IPS-NIHi7 (cell line): ENCODE measurements at regions not wholly inside any gene's neighbourhood (a gene's known extent, or its start where the extent isn't known, plus 50 kb on each side); places are given as distances from the start of the nearest gene placed in this dataset.

Source experiments
- DNase-seq: peaks from one replicate; pipeline ENCODE4 v3.0.0; 2012; ENCODE audit warnings: mixed read lengths; ENCODE audit errors: extremely low spot score

DNA sequence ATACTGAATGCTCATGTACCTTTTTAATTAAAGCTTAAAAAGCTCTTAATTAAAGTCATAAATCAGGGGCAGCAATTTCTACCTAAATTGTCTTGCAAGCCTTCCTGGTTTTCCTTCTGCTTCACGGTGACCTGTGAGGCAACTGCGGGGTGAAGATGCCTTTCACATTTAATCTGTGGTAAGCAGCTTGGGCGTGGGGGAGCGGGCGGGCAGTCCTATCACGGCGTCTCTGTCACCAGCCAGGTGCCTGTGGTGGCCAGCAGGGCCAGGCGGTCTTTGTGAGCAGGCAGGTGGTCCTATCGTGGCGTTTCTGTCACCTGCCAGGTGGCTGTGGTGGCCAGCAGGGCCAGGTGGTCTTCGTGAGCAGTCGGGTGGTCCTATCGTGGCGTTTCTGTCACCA lies 269.2 kb upstream of the PPP2R2D start:
- DNase-seq, result no peak

DNA sequence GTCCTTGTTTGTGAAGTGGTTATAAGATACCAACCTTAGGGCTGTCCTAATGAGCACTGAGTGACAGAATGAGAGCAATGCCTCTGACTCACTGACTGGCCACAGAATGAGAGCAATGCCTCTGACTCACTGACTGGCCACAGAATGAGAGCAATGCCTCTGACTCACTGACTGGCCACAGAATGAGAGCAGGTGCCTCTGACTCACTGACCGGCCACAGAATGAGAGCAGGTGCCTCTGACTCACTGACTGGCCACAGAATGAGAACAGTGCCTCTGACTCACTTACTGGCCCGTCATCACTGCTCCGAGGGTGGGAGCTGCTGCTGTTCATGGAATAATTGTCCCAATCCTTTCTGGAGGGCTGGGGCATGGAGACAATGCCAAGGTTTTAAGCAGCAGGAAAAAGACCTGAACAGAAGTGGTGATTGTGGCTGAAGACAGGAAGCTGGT lies 265.2 kb upstream of the PPP2R2D start:
- no peak for DNase-seq

DNA sequence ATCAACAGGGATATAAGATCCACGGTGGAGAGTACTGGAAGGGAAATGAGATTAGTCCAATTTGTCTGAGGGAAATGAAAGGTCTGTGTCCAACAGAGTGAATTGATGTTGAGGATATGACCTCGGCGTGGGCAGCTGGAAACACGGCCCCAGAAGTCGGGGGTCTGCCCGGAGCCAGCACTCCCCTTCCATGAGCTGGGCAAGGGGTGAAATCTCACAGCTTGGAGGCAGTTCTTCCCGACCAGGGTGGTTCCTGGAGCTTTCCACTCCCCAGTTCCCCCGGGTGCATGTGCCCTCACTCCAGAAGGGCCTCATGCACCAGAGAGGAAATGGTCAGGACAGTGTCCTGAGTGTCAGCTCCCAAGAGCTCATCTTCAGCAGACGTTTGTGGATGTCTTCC lies 264.7 kb upstream of the PPP2R2D start:
- DNase-seq, result no peak

DNA sequence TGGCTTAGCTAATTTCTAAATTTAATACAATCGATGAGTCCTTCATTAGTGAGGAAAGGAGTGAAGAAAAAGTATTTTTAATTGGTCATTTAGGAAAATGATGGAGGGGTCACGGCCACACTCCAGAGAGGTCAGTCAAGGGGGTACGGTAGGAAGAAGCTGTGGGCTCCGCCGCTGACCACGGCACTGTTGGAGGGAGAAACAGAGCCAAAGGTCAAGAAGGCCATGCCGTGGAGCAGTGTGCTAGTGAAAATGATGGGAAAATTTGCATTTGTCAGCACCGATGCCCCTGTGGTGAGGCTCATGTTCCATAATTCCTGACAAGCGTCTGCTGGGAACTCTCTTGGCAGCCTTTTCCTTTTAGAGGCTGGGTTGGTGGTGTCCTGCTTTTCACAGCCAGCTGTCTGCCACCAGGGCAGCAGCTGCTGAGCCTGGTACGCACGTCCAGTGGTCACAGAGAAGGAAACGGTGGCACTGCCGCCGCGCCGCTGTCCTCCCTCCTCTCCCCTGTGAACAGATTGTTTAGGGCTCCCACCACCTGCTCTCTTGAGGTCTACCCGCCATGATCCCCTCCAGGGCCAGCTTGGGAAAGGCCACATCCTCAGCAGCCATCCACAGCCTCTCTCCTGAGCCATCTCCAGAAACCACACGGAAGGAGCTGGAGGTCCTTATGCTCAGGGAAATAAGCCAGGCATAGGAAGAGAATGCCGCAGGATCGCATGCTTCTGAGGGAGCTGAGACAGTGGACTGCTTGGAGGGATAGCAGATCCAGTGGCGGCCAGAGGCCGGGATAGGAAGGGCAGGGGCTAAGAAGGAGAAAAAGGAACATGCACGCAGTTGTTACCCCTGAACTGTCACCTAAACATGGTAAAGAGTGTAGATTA lies 263.7 kb upstream of the PPP2R2D start:
- no peak for DNase-seq

DNA sequence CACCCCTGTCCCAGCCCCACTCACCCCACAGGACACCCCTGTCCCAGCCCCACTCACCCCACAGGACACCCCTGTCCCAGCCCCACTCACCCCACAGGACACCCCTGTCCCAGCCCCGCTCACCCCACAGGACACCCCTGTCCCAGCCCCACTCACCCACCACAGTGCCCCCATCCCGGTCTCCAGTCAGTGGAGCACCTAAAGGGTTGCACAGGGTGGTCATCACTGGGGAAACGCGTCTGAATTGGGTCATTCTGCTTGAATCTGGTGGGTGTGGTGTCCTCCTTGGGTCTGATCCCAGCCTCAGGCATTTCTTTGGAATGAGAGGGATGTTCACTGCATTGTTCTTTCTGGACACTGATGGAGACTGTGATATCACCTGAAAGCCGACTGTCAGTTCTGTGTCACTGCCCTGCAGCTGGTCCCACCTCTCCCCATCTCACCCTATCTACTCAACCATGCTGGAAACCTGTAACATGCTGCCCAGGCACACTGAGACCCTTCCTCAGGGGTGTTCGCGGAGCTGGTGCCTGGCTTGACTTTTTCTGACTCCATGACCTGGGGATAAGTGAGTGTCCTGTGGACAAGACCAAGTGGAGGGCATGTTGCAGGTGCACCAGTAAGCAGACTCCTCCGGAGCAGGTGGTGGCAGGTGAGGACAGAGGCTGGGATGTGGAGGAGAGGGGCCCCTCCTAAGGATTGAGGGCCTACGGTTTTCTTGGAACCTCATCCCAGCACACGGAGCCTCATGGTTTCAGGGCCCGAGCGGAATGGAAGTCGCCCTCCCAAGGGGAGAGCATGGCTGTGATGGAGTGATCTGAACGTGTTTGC lies 262.5 kb upstream of the PPP2R2D start:
- no peak for DNase-seq

DNA sequence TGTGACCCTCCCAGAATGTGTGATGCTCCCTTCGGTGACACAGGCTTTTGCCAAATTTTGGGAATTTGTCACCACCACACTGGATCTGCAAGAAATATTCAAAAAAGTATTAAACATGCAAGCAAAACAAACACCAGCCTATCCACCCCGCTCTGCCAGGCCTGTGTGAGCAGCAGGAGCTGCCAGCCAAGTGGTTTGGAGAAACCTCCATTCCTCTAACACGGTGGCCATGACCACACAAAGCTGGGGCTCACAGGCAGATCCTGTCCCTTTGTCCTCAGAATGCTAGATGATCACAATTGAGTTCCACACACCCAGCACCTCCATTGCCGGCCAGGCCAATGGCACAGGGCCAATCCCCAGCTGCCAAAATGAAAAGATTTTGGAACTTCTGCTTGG lies 261.9 kb upstream of the PPP2R2D start:
- DNase-seq, result no peak

DNA sequence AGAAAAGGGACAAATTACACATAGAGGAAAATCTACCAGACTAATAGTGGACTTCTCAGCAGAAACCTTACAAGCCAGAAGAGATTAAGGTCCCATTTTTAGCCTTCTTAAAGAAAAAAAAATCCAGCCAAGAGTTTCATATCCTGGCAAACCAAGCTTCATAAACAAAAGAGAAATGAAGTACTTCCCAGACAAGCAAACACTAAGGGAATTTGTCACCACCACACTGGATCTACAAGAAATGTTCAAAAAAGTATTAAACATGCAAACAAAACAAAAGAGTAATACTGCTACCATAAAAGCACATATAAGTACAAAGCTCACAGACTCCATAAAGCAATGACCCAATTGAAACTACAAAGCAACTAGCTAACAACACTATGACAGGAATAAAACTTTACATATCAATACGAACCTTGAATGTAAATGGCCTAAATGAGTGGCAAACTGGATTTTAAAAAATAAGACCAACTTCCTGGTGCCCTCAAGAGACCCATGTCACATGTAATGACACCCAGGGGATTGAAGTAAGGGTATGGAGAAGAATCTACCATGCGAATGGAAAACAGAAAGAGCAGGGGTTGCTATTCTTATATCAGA lies 260.7 kb upstream of the PPP2R2D start:
- no peak for DNase-seq

DNA sequence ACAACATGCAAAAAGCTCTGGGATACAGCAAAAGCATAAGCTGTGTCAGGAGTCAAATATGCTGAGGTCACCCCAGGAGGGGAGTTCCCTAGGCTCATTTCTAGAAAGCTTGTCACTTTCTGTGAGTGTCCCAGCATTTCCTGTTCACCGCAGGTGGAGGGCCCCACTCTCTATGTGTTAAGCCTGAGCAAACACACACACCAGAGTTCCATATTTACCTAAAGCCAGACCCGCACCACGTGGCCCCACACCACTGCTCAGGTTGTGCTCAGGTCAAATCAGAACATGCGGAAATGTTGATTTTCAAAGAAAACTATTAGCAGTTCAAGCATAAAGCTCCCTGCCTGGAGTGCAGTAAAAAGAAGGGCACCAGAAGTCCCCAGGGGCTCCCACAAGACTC lies 259.6 kb upstream of the PPP2R2D start:
- no peak for DNase-seq

DNA sequence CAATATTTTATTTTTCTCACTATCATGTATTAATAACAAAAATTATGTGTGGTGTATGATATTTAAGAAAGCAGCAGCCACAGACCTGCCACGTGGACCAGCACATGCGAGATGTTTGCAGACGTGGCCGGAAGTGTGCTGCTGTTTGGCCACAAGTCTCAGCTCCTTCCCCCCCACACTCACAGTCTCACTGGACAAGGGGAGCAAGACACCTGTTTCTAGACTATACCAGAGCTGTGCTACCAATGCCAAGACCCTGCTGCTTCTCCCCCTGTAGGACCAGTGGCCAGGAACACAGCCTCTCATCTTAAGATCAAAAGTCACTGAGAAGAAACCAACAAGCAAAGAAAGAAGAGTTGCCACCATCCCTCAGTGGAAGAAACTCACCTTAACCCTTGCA lies 258.9 kb upstream of the PPP2R2D start:
- DNase-seq, result no peak

DNA sequence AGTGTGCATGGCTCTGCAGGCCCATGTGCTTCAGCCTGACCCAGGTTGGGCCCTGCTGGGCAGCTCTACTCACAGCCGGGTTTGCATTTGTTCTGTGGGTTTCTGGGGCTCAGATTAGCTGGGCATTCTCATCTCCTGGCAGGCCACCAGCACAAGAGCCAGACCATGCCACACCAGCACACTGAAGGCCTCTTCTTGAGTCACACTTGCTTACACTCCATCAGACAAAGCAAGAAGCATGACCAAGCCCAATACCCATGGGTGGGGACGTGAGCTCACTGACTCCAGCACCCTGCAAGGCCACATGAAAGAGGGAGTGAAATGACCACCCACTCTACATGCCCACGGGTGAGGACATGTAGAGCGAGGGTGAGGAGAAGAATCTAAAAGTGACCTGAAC lies 257.8 kb upstream of the PPP2R2D start:
- DNase-seq, result no peak

DNA sequence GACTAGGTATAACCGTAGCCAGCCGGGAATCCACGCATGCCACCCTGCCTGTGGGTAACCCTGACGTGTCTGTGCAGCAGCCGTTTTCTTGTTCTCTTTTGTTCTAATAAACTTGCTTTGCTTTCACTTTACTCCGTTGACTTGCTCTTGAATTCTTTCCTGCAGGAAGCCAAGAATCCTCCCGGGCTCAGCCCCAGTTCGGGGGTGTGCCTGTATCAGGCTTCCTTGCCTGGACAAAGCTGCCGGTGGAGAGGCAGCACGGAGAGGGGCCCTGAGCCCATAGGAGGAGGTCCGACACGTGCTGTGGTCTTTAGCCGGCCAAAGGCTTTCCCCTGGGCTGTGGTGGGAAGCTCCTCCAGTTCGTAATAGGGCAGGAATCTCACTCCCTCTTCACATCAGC lies 256.5 kb upstream of the PPP2R2D start:
- DNase-seq, result no peak

DNA sequence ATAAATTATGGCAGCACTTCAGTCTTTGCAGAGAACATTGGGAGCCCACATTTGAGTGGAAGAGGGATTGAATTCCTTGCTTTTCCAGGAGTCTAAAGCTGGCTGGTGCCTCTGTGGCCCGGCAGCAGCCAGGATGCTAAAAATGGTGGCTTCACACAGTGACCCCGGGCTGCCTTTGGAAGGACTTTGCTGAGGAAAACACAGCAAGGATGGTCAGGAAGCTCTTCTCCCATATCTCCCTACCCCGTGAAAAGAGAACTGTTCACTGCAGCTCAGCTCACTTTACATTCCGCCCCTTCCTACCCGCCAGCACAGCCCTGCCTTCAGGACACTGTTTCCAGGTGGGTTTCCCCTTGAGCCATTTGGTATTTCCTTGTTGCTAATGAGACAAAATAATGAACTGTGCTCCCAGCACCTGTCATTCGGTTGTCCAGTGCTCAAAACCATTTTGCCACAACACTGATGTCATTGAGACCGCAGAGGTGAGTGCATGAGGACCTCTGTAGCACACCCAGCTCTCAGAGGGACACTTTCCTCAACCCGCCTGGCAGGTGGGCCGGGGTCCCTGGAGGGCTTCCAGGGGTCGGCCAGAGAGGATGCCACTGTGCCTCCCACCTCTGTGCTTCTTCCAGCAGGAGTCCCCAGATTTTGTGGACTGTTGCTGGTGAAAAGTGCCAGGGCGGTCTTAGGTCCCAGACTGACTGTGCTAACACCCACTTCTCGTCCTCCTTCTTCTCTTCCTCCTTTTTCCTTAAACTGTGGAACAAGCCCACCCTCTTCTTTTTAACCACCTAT lies 255.7 kb upstream of the PPP2R2D start:
- no peak for DNase-seq

DNA sequence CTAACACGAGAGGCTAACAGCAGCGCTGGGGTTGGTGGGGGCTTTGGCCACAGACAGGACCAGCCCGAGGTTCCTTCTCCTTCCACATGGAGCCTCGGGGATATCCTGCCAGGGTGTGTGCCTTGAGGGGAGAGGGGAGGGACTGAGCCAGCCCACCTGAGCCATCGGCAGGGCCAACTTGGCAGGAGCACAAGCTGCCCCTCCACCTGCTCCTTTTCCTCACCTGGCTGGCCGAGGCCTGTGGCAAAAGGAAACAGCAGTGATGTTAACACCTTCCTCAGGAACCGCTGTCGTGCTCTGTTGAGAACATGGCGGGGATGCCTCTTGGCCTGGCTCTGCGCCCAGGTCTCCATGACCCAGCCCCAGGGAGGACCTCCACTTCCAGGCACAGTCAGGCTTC lies 255.1 kb upstream of the PPP2R2D start:
- no peak for DNase-seq

DNA sequence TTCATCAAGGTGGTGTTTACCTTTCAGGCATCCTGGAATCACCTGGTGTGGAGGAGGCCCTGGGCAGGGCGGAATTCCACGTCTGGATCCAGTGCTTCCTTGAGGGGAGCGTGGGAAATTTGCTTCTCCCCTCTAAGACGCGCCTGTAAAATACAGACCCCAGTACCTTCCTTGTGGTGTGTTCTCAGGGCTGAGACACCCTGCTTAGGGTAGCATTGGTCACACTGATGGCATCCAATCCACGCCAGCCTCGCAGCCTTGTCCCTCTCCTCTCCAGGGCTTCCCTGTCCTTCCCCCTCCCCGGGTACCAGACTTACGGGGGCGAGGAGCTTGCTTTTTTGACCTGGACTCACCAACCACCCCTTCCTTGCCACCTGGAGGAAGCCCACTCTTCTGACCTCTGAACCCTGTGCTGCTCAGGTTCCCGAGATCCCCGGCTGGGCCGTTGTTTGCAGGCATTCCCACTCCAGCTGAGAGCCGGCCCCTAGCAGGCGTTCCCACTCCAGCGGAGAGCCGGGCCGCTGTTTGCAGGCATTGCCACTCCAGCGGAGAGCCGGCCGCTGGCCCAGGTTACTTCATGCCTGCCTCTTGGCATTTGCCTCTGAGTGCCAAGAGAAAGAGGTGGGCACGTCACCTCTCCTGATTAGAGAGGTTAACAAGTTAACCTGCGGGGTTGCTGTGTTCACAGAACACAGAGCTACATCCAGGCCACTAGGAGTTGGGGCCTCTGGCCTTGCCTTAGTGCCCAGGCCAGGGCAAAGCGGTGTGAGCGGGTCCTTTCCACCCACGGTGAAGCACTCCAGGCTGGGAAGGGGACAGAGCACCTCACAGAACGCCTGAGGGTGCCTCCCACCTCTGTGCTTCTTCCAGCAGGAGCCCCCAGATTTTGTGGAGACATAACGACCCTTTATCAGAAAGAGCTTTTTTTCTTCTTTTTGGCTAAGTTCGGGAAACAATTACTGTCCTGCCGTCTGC lies 254.0 kb upstream of the PPP2R2D start:
- no peak for DNase-seq

DNA sequence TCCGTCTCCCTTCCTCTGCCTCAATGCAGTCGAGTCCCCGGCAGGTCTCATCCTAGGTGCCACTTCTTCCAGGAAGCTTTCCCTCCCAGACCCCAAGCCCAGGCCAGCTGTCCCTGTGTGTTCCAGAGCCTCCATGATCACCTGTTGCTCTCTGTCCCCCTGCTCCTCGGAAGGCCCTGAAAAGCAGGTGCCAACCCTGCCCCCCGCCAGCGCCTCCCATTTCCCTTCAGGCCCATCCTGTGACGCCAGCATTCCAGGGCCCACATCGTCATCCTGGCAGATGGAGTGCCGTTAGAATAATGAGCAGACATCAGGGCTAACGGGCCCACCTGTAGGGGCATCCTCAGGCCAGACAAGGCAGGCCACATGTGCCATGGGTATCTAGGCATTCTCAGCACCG lies 253.0 kb upstream of the PPP2R2D start:
- DNase-seq, result no peak

DNA sequence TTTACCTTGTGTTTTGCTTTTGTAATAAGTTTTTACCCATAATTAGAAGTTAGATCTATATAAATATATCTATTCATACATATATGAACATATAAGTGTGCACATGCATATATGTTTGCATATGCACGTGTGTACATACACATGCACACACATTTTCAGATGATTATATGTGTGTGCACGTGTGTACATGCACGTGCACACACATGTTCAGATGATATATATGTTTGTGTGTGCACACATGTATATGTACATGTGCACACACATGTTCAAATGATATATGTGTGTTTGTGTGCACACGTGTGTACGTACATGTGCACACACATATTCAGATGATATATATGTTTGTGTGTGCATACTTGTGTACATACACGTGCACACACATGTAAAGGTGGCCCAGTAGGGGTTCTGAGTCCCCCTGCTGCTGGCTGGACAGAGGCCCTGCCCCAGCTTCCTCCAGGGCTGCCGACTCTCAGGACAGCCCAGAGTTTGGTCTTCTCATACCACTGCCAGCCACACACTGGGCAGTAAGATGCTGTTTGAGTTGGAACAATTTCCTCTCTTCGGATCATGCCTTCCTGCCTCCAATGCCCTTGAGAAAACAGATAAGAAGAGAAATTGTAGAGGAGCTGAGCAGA lies 252.3 kb upstream of the PPP2R2D start:
- no peak for DNase-seq

DNA sequence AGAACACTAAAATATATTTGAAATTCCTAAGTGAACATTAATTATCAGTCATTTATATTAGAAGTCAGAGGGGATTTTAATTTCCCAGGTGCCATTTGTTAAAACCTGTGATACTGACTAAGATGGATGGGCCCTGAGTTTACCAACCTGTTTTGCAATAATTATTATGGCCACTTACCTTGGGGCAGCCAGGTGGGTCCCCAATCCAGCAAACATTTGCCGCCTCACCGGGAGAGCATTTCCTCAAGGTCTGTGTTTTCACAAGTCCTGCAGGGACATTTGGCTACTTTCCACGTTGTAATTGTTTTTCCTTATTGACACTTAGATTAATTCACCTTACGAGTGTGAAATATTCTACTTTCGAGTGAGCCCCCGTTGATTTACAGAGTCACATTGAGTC lies 251.2 kb upstream of the PPP2R2D start:
- DNase-seq, result no peak

DNA sequence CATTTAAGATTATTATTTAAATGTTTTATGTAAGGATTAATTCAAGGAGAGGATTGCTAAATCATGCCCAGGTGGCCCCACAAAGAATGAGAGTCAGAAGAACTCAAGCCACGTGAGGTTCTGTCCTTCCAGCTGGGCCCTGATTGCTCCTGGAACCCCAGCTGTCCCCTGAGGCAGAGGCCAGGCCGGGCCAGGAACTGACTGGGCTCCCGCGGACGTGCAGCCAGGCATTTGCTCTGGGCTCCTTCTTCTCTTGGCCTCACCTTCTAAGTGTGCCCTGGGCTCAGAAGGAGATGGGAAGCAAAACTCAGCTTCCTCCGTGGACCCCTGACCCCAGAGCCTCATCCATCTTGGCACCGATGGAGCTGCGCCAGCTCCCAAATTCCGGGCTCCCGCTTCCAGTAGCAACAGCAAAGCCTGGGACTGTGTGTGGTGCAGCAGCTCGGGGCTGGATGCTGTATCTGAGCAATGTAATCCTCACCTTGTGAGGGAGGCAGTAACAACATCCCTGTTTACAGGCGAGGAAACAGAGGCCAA lies 250.6 kb upstream of the PPP2R2D start:
- DNase-seq, result no peak

DNA sequence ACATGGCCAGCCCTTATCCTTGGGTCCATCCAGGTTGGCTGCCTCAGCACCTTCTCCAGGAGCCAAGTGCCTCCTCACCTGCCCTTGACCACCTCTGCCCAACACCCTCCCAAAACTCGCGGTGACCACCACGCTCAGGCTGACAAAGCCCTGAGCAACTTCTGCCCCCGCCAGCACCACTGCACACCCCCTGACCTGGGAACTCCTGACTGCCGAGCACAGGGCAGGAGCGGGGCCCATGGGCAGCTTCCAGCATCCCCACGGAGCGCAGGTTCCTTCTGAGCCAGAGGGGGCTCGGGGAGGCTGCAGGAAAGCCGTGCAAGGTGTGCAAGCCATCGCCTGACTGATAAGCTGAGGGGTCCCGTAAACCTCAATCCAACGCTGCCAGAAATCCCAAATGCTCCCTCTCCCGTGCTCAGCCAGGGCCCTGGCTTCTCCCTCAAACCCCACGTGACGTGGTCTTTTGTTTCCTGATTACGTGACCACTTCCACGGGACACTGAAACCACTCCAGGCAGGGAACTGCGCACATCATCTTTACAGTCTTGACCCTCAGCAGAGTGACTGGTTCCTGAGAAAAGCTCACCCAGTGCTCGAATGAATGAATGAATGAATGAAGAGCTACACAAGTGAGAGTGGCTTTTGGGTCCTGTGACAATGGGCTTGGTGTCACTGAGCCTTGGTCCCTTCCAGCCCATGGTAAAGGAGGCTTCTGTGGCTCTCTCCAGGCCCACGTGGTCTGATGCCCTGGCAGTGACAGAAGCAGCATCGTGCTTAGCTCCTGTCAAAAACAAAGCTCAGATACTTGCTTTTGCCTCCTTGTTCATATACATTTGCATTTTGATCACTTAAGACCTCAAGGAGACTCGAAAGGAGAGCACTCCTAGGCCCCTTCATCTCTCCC lies 249.8 kb upstream of the PPP2R2D start:
- DNase-seq, result no peak
